Endometrial microvascular endothelial cells (primary cell): ENCODE measurements at regions not wholly inside any gene's neighbourhood (a gene's known extent, or its start where the extent isn't known, plus 50 kb on each side); places are given as distances from the start of the nearest gene placed in this dataset.
"Not testable (repeated sequence)": the region's sequence is repeated elsewhere in the genome, so short reads cannot be mapped to it uniquely, and the experiment has no call there.

Experiments used
- in situ Hi-C: cut with HindIII; loops from 2 replicates; pipeline ENCODE4 v1.10.0; 2017; ENCODE audit warnings: low sequenced_read_pairs, low pct_unique_long_range_greater_than_20kb; ENCODE audit errors: inconsistent ontology term

DNA sequence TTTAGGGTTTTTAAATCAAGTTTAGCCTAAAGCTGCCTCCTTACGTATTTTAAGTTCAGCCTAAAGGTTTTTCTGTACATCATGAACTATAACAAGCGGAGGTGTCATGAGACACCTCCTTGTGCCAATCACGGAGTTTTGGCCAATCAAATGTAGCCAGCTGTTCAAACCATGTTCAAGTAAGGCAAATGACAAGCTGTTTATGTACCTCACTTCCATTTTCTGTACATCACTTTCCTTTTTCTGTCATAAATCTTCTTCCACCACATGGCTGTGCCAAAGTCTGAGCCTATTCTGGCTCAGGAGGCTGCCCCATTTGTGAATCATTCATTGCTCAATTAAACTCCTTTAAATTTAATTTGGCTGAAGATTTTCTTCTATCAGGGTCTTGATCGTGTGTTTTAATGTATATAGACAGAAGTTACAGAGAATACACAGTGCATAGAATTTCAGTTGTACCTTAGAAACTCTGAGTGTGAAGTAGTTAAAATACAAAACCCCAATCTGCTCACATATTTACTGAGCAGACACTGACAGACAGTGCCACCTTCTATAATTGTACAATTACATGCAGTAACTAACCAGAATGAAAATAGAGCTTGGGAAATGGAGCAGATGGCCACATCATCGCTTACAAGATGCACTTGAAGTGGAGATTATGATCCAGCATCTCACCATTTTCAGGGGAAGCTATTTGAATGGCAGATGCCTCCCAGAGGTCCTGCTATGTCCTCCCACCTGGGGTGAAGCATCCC lies 76.9 kb upstream of the LANCL2 start:
- in situ Hi-C loops: no loop called here

DNA sequence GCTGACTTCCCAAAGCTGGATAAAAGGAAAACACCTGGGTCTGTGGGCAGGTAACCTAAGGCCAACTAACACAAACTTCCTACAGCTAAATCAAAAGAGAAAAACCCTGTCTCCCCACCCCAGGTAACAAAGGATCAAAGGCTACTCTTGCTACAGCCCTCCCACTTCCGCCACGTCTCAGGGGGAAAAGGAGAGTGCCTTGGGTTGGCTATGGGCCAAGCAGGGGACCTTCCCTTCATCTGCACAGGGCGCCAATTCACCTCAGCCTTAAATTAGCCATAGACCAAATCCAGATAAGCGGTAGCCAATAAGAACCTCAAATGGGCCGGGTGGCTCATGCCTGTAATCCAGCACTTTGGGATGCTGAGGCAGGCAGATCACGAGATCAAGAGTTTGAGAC lies 69.1 kb upstream of the LANCL2 start:
- in situ Hi-C loops: no loop called here

DNA sequence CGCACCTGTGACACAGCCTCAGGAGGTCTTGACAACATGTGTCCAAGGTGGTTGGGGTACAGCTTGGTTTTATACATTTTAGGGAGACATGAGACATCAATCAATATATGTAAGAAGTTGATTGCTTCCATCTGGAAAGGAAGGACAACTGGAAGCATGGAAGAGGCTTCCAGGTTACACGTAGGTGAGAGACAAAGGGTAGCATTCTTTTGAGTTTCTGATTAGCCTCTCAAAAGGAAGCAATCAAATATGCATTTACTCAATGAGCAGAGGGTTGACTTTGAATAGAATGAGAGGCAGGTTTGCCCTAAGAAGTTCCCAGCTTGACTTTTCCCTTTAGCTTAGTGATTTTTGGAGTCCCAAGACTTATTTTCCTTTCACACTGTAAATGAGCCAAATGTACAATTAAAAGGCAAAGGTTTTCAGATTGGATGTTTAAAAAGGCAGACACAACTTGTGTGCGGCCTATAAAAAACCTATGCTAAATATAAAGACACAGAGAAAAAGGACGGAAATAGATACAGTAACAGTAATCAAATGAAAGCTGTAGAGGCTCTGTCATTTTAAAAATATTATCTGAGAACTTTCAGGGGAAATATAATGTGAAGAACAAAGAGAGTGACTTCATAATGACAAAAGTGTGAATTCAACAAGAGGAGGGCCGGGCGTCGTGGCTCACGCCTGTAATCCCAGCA lies 65.7 kb upstream of the LANCL2 start:
- in situ Hi-C loops: no loop called here

DNA sequence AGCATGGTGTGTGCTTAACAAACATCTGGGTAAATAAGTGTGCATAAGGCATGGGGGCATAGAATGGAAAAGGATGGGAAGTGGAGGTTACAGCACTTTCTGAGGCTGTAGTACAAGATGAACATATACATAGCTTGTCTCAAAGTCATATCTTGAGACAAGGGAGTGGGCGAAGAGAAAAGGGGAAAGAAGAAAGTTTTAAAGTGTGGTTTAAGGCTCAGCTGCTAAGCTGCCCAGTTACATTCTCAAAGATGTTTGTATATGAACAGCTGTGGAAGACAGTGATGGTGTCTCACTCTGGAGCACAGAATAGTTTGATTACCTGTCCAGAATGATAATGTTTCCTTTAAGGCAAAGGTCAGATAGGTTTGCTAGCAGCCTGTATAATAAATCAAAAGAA lies 61.9 kb upstream of the LANCL2 start:
- in situ Hi-C loops: no loop called here

DNA sequence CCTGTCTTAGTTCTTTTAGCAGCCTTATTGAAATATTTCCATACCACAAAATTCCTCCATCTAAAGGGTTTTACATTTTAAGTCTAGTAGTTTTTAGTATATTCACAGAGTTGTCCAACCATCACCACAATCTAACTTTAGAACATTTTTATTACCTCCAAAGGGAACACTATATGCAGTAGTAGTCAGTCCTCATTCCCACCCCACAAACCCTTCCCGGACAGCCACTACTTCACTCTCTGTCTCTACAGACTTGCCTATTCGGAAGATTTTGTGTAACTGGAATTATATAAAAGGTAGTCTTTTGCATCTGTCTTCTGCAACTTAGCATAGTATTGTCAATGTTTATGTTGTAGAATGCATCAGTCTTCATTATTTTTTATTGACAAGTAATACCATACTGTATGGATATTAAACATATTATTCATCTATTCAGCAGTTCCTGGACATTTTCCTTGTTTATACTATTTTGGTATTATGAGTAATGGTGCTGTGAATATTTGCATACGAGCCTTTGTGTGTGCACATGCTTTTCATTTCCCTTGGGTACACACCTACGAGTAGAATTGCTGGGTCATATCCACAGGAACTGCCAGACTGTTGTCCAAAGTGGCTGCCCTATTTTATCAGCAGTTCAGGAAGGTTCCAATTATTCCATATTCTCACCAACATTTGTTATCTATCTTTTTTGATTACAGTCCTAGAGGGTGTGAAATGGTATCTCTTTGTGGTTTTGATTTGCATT lies 60.9 kb upstream of the LANCL2 start:
- in situ Hi-C loops: no loop called here

DNA sequence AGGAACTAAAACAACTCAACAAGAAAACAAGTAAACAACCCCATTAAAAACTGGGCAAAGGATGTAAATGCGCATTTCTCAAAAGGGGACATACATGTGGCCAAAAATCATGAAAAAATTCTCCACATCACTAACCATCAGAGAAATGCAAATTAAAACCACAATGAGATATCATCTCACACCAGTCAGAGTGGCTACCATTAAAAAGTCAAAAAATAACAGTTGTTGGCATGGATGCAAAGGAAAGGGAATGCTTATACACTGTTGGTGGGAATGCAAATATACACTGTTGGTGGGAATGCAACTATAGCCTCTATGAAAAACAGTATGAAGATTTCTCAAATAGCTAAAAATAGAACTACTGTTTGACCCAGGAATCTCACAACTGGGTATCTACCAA lies 60.0 kb upstream of the LANCL2 start:
- in situ Hi-C loops: no loop called here

DNA sequence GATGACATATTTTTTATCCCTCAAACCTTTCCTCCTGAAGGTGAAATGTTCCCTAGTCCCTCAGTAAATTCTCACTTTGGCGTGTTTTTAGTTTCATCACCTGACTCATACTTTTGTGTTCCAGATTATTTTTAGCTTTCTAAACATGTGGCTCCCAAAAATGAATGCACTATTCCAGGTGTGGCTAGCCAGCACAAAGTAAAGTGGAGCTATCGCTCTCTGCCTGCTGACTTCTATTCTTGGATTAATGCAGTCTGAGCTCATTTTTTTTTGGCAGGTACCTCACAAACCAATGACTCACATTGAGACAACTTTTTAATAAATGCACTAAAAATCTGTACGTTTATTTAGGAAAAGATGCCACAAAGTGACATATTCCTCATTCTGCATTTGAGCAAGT lies 58.8 kb upstream of the LANCL2 start:
- in situ Hi-C loops: no loop called here

DNA sequence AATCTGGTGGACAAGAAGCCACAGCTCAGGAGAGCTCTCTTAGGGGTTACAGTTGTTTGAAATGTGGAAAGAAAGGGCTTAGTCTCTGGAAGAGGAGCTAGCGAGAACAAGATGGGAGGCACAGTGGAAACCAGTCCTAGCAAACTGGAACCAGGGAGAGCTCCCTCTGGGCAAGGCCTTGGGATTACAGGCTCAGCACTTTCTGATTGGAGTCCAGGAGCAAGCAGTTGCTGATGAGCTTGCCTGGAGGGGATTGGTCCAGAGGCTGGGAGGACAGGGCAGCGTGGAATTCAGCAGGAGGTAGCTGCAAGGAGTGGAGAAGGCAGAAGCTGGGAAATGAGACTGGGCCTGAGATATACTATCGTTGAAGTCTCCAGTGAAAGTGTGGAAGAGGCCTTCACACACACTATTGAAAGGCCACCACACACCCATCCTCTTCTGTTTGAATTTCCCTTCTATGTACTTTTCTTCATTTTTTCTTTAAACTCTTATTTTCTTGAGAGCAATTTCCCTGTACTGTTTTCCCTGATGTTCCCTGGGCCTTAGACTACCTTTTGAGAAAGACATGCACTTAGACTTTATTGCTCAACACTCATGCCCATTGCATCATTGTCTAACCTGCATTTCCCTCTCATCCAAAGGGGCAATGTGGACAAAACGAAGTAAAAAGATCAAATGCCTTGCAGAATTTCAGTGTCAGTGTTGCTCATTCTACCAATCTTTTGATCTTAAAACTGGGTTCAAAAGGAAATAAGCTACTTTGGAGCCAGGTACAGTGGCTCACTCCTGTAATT lies 57.8 kb upstream of the LANCL2 start:
- in situ Hi-C loops: no loop called here

DNA sequence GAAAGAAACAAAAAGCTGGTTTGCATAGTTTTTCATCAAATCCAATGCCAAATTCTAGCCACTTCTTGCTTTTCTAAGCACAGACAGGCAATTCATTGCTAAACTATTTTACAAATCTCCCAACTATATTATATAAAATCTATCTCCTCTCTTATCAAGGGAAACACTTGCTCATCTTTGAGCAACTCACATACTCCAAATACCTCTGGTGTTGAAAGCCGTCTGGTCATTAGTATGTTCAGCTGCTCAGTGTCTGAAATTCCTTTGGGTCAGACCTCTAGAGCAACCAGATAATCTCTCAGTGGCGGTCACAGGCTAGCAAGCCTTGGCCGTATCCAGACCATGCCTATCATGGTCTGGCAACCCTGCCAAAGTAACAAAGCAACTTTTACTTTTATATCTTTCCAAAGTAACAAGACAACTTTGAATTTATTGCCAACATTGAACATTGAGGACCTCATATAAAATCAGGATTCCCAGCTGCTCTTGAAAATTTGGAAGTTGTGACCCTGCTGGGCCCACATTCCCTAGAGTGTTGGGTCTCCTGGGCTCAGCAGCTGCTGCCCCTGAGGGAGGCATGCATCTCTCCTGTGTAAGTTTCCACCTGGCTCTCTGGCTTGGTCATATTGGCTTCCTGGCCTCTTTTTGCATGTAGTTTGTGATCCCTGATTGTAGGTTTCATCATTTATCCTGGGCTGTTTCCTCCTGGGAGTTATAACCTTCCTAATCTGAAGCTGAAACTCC lies 56.8 kb upstream of the LANCL2 start:
- in situ Hi-C loops: no loop called here

DNA sequence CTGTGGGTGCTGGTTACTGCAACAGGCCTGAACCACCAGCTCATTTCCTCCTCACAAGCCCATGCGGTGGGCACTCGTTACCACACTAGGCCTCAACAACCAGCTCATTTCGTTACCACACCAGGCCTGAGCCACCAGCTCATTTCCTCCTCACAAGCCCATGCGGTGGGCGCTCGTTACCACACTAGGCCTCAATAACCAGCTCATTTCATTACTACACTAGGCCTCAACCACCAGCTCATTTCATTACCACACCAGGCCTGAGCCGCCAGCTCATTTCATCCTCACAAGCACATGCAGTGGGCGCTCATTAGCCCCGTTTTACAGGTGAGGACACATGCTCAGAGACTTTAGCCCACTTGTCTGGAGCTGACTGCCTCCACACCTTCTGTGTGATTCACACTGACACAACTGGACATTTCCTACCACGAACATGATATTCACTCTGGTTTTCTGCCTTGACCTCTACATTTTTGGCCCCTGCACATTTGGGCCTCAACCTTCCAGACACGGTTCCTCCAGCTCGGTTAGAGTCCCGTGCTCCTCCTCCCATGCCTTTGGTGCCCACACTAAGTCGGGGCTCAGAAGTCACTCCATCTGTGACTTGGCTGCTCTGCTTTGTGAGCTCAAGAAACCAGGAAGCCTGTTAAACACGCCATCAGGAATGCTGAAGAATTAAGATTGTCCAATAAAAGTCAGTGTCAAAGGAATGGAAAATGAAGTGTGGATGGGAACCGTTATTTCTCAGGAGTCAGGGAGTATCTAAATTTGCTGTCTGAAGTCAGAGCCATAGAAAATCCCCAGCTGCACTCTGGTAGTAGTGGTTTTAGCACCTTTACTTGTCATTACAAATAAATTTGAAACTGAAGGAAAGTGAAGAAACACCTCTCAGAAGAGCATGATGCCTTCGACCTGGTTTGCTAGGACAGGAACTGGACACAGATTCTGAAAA lies 55.8 kb upstream of the LANCL2 start:
- in situ Hi-C loops: no loop called here

DNA sequence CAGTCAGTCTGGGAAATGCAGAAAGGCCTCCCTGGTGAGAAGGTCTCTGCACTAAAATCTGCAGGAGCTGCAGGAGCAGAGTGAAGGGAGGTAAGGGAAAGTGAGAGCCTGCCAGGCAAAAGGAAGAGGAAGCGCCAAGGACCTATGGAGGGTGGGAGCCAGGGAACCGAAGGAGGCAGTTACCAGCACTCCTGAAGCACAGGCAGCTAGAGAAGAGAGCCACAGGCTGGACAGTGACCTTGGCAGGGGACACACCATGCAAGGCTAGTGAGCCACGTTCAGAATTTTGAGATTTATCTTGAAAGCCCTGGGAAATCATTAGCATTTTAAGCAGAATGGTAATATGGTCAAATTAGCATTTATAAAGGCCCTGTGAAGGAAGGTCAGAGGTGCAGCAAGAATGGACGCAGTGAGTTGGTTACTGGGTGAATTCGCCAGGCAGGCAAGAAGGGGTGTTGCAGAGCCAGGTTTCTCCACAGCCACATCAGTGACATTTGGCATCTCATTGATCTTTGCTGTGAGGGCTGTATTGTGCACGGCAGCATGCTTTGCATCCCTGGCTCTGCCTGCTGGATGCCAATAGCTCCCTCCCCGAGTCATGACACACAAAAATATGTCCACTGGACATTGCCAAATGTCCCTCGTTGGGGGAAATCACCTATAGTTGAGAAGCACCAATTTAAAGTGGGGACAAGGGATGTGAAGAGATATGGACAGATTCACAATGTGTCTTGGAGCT lies 54.7 kb upstream of the LANCL2 start:
- in situ Hi-C loops: no loop called here

DNA sequence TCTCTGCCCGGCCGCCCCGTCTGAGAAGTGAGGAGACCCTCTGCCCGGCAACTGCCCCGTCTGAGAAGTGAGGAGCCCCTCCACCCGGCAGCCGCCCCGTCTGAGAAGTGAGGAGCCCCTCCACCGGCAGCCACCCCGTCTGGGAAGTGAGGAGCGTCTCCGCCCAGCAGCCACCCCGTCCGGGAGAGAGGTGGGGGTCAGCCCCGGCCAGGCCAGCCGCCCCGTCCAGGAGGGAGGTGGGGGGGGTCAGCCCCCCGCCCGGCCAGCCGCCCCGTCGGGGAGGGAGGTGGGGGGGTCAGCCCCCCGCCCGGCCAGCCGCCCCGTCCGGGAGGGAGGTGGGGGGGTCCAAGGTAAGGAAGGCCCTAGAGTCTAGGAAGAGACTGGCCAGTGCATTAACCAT lies 53.2 kb upstream of the LANCL2 start:
- in situ Hi-C loops: not testable (repeated sequence)

DNA sequence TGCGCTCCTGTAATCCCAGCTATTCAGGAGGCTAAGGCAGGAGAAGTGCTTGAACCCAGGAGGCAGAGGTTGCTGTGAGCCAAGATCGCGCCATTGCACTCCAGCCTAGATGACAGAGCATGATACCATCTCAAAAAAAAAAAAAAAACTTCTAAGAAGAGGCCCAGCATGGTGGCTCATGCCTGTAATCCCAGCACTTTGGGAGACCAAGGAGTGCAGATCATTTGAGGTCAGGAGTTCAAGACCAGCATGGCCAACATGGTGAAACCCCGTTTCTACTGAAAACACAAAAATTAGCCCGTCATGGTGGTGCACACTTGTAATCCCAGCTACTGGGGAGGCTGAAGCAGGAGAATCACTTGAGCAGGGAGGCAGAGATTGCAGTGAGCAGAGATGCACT lies 51.5 kb upstream of the LANCL2 start:
- in situ Hi-C loops: not testable (repeated sequence)

DNA sequence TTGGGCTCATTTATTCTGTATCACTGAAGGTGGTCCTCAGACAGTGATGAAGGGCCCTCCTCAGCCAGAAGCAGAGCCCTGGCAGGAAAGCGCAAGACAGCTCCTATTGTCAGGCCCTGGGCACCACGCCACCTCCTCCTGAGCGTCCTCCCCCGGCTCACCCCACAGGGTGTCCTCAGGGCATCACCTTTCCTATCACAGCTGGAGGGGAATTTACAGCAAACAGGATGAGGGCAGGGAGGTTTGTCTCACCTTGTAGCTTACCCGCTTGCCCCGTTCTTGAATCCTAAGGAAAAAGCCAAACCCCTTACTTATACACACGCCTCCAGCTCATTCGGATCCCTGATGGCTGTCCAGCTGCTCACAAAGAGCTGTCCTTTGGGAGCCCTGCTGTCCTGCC lies 50.2 kb upstream of the LANCL2 start:
- in situ Hi-C loops: no loop called here
